ENCODE measurements at regions not wholly inside any gene's neighbourhood (a gene's known extent, or its start where the extent isn't known, plus 50 kb on each side); places are given as distances from the start of the nearest gene placed in this dataset.
A peak's percentile ranks its signal among the peaks of the same experiment; 100 is the strongest.

DNA sequence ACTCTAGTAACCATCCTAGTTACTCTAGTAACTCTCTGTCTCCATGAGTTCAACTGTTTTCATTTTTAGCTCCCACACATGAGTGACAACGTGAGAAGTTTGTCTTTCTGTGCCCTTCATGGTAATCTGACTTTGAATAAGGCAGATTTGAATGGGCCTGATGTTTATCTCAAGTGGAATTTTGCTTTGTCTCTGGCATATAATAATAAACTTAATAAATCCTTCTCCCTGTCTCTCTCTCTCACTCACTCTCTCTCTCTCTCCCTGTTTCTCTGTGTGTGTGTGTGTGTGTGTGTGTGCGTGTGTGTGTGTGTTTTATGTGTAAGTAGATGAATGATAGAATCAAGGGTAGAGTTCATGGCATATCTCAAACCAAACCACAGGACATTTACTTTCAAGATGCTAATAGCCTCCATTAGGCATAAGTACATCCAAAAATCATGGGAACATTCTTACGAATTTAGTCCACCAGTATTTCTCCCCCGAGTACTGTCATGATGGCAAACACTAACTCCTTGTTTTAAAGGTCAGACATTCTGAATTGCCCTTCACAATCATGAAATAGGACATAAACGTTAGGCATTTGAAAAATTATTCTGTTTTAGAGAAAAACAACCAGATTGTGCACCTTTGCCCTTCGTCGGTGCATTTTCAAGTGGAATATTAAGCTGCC, 193.1 kb downstream of the SPATA18 start:
- no peaks in the 10 kb centered on the region for H3K79me2 ChIP-seq (replicated peaks; ENCODE audit: insufficient read depth, low read length)
- H3K4me3 ChIP-seq (ENCODE audit: low read length), result no peak overlapping the region
- no peaks in the 10 kb centered on the region for H3K36me3 ChIP-seq (ENCODE audit: insufficient read depth, low read length)
- no peak overlapping the region for H3K9ac ChIP-seq (ENCODE audit: low read length)
- H3K9me3 ChIP-seq (ENCODE audit: low read length), result no peaks in the 10 kb centered on the region
- no peaks in the 10 kb centered on the region for H3K9me2 ChIP-seq (ENCODE audit: insufficient read depth, low read length)
- no peak for TF ChIP-seq MXI1 (conservative IDR thresholded peaks at IDR 0.05; ENCODE audit: poor library complexity, severe bottlenecking)
- no peaks in the 10 kb centered on the region for H3K27me3 ChIP-seq (ENCODE audit: insufficient read depth, low read depth, low read length)
- no peaks in the 10 kb centered on the region for H4K20me1 ChIP-seq (ENCODE audit: insufficient read depth)
- H3K4me2 ChIP-seq (ENCODE audit: low read length), result no peak overlapping the region
- no peak overlapping the region for H2AFZ ChIP-seq (ENCODE audit: low read depth, low read length)
- H3F3A ChIP-seq (ENCODE audit: insufficient read depth, low read length, poor library complexity, severe bottlenecking), result no peaks in the 10 kb centered on the region
- H3K27ac ChIP-seq (ENCODE audit: low read length), result peak overlapping the region; percentile 35

DNA sequence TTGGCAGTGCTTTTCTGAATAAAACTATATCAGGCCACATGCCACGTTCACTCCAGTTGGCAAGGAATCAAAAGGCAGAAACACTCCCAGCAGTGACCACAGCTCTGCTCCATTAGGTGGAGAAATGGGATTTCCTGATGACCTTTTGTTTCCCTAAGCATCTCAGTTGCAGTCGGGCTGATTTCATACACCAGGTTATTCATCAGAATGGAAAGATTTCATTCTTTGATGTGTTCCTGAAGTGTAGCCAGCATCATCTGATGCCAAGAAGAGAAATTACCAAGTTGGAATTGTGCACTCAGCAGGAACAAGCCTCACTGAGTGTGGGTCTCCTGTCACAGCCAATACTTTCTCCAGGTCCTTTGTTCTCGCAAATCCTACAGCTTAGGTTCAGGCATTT, 193.7 kb downstream of the SPATA18 start:
- H3K4me2 ChIP-seq (ENCODE audit: low read length), result no peak overlapping the region
- no peaks in the 10 kb centered on the region for H3K36me3 ChIP-seq (ENCODE audit: insufficient read depth, low read length)
- peak overlapping the region; percentile 35 for H3K27ac ChIP-seq (ENCODE audit: low read length)
- H3K27me3 ChIP-seq (ENCODE audit: insufficient read depth, low read depth, low read length), result no peaks in the 10 kb centered on the region
- H3F3A ChIP-seq (ENCODE audit: insufficient read depth, low read length, poor library complexity, severe bottlenecking), result no peaks in the 10 kb centered on the region
- TF ChIP-seq POLR2AphosphoS5 (IDR thresholded peaks at IDR 0.05) (peak; percentile 61), MXI1 (conservative IDR thresholded peaks at IDR 0.05; ENCODE audit: poor library complexity, severe bottlenecking) (no peak), TAF1 (IDR thresholded peaks at IDR 0.05; ENCODE audit: low read depth) (no peak), RAD21 (conservative IDR thresholded peaks at IDR 0.05) (no peak), EP300 (conservative IDR thresholded peaks at IDR 0.05; ENCODE audit: poor library complexity, severe bottlenecking) (peak; percentile 33)
- TF ChIP-seq, protein P1, sequence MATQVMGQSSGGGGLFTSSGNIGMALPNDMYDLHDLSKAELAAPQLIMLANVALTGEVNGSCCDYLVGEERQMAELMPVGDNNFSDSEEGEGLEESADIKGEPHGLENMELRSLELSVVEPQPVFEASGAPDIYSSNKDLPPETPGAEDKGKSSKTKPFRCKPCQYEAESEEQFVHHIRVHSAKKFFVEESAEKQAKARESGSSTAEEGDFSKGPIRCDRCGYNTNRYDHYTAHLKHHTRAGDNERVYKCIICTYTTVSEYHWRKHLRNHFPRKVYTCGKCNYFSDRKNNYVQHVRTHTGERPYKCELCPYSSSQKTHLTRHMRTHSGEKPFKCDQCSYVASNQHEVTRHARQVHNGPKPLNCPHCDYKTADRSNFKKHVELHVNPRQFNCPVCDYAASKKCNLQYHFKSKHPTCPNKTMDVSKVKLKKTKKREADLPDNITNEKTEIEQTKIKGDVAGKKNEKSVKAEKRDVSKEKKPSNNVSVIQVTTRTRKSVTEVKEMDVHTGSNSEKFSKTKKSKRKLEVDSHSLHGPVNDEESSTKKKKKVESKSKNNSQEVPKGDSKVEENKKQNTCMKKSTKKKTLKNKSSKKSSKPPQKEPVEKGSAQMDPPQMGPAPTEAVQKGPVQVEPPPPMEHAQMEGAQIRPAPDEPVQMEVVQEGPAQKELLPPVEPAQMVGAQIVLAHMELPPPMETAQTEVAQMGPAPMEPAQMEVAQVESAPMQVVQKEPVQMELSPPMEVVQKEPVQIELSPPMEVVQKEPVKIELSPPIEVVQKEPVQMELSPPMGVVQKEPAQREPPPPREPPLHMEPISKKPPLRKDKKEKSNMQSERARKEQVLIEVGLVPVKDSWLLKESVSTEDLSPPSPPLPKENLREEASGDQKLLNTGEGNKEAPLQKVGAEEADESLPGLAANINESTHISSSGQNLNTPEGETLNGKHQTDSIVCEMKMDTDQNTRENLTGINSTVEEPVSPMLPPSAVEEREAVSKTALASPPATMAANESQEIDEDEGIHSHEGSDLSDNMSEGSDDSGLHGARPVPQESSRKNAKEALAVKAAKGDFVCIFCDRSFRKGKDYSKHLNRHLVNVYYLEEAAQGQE (IDR thresholded peaks at IDR 0.05; ENCODE audit: borderline replicate concordance), result peak; percentile 90
- H3K9me2 ChIP-seq (ENCODE audit: insufficient read depth, low read length), result no peaks in the 10 kb centered on the region
- no peak overlapping the region for H3K4me3 ChIP-seq (ENCODE audit: low read length)
- no peak overlapping the region for H2AFZ ChIP-seq (ENCODE audit: low read depth, low read length)
- H3K9ac ChIP-seq (ENCODE audit: low read length), result no peak overlapping the region
- H4K20me1 ChIP-seq (ENCODE audit: insufficient read depth), result no peaks in the 10 kb centered on the region
- H3K79me2 ChIP-seq (replicated peaks; ENCODE audit: insufficient read depth, low read length), result no peaks in the 10 kb centered on the region
- no peaks in the 10 kb centered on the region for H3K9me3 ChIP-seq (ENCODE audit: low read length)

DNA sequence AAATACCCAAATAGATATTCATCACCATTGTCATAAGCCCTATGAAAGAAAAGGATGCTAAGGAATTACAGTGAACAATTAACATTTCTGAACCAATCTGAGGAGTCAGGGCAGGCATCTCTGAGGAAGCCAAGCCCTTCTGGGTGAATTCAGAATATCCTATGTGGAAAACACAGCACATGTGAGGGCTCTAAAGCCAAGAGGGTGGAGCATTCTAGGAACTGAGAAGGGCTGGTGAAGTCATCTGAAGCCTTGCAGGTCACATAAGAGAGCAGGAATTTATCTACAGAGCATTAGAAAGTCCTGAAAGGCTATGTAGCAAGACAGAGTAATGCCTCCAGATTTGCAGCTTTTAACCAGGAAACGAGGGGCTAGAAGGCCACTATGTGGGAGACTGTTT, 195.7 kb downstream of the SPATA18 start:
- no peak overlapping the region for H2AFZ ChIP-seq (ENCODE audit: low read depth, low read length)
- H3K4me3 ChIP-seq (ENCODE audit: low read length), result no peak overlapping the region
- H4K20me1 ChIP-seq (ENCODE audit: insufficient read depth), result no peaks in the 10 kb centered on the region
- H3K9me3 ChIP-seq (ENCODE audit: low read length), result no peaks in the 10 kb centered on the region
- H3K4me2 ChIP-seq (ENCODE audit: low read length), result no peak overlapping the region
- no peak overlapping the region for H3K9ac ChIP-seq (ENCODE audit: low read length)
- no peaks in the 10 kb centered on the region for H3F3A ChIP-seq (ENCODE audit: insufficient read depth, low read length, poor library complexity, severe bottlenecking)
- no peaks in the 10 kb centered on the region for H3K36me3 ChIP-seq (ENCODE audit: insufficient read depth, low read length)
- TF ChIP-seq POLR2AphosphoS5 (IDR thresholded peaks at IDR 0.05) (no peak), EZH2 (IDR thresholded peaks at IDR 0.05; ENCODE audit: borderline replicate concordance, insufficient read depth, low read length, poor library complexity, severe bottlenecking) (no peak), MXI1 (conservative IDR thresholded peaks at IDR 0.05; ENCODE audit: poor library complexity, severe bottlenecking) (no peak), EP300 (conservative IDR thresholded peaks at IDR 0.05; ENCODE audit: poor library complexity, severe bottlenecking) (no peak), TAF1 (IDR thresholded peaks at IDR 0.05; ENCODE audit: low read depth) (no peak), RAD21 (conservative IDR thresholded peaks at IDR 0.05) (no peak), SMC3 (conservative IDR thresholded peaks at IDR 0.05; ENCODE audit: poor library complexity) (no peak)
- TF ChIP-seq, protein P2, sequence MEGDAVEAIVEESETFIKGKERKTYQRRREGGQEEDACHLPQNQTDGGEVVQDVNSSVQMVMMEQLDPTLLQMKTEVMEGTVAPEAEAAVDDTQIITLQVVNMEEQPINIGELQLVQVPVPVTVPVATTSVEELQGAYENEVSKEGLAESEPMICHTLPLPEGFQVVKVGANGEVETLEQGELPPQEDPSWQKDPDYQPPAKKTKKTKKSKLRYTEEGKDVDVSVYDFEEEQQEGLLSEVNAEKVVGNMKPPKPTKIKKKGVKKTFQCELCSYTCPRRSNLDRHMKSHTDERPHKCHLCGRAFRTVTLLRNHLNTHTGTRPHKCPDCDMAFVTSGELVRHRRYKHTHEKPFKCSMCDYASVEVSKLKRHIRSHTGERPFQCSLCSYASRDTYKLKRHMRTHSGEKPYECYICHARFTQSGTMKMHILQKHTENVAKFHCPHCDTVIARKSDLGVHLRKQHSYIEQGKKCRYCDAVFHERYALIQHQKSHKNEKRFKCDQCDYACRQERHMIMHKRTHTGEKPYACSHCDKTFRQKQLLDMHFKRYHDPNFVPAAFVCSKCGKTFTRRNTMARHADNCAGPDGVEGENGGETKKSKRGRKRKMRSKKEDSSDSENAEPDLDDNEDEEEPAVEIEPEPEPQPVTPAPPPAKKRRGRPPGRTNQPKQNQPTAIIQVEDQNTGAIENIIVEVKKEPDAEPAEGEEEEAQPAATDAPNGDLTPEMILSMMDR (IDR thresholded peaks at IDR 0.05; ENCODE audit: poor library complexity, severe bottlenecking), result no peak
- TF ChIP-seq, protein P1 (IDR thresholded peaks at IDR 0.05; ENCODE audit: borderline replicate concordance), result no peak
- H3K79me2 ChIP-seq (replicated peaks; ENCODE audit: insufficient read depth, low read length), result no peaks in the 10 kb centered on the region
- no peaks in the 10 kb centered on the region for H3K27me3 ChIP-seq (ENCODE audit: insufficient read depth, low read depth, low read length)
- H3K27ac ChIP-seq (ENCODE audit: low read length), result no peak overlapping the region
- H3K9me2 ChIP-seq (ENCODE audit: insufficient read depth, low read length), result no peaks in the 10 kb centered on the region

All from neural cell (in vitro differentiated cells).